Daoy (cell line): ENCODE measurements at regions not wholly inside any gene's neighbourhood (a gene's known extent, or its start where the extent isn't known, plus 50 kb on each side); places are given as distances from the start of the nearest gene placed in this dataset.
"Not testable (repeated sequence)": the region's sequence is repeated elsewhere in the genome, so short reads cannot be mapped to it uniquely, and the experiment has no call there.

ENCODE experiments used
- DNase-seq: peaks from one replicate; pipeline ENCODE4 v3.0.0-alpha.2; 2015; ENCODE audit warnings: low read depth

GRCh38 chr4:173698557-173699262 lies 168.7 kb upstream of the HAND2 start:
- peak; percentile 2 for DNase-seq

- DNase-seq: no peak
Observed at GRCh38 chr4:173697840-173698239, 167.8 kb upstream of the HAND2 start.

- DNase-seq: no peak
Observed at GRCh38 chr4:173696551-173696950, 166.5 kb upstream of the HAND2 start.

- DNase-seq: no peak
Observed at GRCh38 chr4:173696011-173696410, 166.0 kb upstream of the HAND2 start.

GRCh38 chr4:173685831-173686210 lies 155.8 kb upstream of the HAND2 start:
- no peak for DNase-seq

GRCh38 chr4:173685165-173685830 lies 155.3 kb upstream of the HAND2 start:
- no peak for DNase-seq

- DNase-seq: no peak
Observed at GRCh38 chr4:173684223-173684622, 154.2 kb upstream of the HAND2 start.

GRCh38 chr4:173682609-173683008 lies 152.6 kb upstream of the HAND2 start:
- DNase-seq: no peak

GRCh38 chr4:173680278-173680677 lies 150.2 kb upstream of the HAND2 start:
- DNase-seq: no peak

- no peak for DNase-seq
Observed at GRCh38 chr4:173675446-173675845, 145.4 kb upstream of the HAND2 start.

- no peak for DNase-seq
Observed at GRCh38 chr4:173669460-173670179, 139.6 kb upstream of the HAND2 start.

GRCh38 chr4:173661001-173661400 lies 131.0 kb upstream of the HAND2 start:
- DNase-seq: no peak

GRCh38 chr4:173656898-173657297 lies 126.9 kb upstream of the HAND2 start:
- no peak for DNase-seq

GRCh38 chr4:173652283-173652931 lies 122.4 kb upstream of the HAND2 start:
- DNase-seq: no peak

GRCh38 chr4:173651651-173652282 lies 121.7 kb upstream of the HAND2 start:
- DNase-seq: no peak

GRCh38 chr4:173647902-173648301 lies 117.9 kb upstream of the HAND2 start:
- no peak for DNase-seq

- DNase-seq: no peak
Observed at GRCh38 chr4:173642509-173642908, 112.5 kb upstream of the HAND2 start.

GRCh38 chr4:173635395-173635794 lies 105.4 kb upstream of the HAND2 start:
- no peak for DNase-seq

GRCh38 chr4:173626277-173626676 lies 96.2 kb upstream of the HAND2 start:
- DNase-seq: no peak

- DNase-seq: not testable (repeated sequence)
Observed at GRCh38 chr4:173618648-173619047, 88.6 kb upstream of the HAND2 start.

- no peak for DNase-seq
Observed at GRCh38 chr4:173609158-173609557, 79.1 kb upstream of the HAND2 start.

GRCh38 chr4:173608632-173609031 lies 78.6 kb upstream of the HAND2 start:
- peak; percentile 11 for DNase-seq
